Breast epithelium (tissue), 4 donors: ENCODE measurements at regions not wholly inside any gene's neighbourhood (a gene's known extent, or its start where the extent isn't known, plus 50 kb on each side); places are given as distances from the start of the nearest gene placed in this dataset.
A peak's percentile ranks its signal among the peaks of the same experiment; 100 is the strongest.

ENCODE experiments used
- DNase-seq, 2 donors: peaks; one replicate each; pipeline ENCODE4 v3.0.0-alpha.2; 2019; ENCODE audit warnings: low spot score in 2 of 2
- H3K27ac ChIP-seq, 2 donors: fragments of 200-600 bp; sonication (generic) in 1 of 2; one replicate each; pipeline ENCODE4 v1.5.1; 2016 to 2019; ENCODE audit warnings: mild to moderate bottlenecking in 1 of 2
- H3K27me3 ChIP-seq, 2 donors: fragments of 200-600 bp; sonication (generic) in 1 of 2; one replicate each; pipeline versions ENCODE4 v1.5.1 to v1.6.0; 2017 to 2019; ENCODE audit warnings: control low read depth in 1 of 2, mild to moderate bottlenecking in 1 of 2
- H3K36me3 ChIP-seq: fragments of 200-600 bp; one replicate; pipeline ENCODE4 v1.5.1; 2019
- H3K4me1 ChIP-seq, 2 donors: fragments of 200-600 bp; sonication (generic); one replicate each; pipeline ENCODE4 v1.5.1; 2016 to 2019; ENCODE audit warnings: control low read depth in 1 of 2
- H3K4me3 ChIP-seq, 3 donors: fragments of 200-600 bp; sonication (generic); 1 replicate in 2 of 3; 2 replicates in 1 of 3; pipeline ENCODE4 v1.5.1; 2016 to 2019; ENCODE audit warnings: mild to moderate bottlenecking in 3 of 3, moderate library complexity in 2 of 3
- H3K9me3 ChIP-seq, 2 donors: fragments of 200-600 bp; sonication (generic) in 1 of 2; one replicate each; pipeline ENCODE4 v1.5.1; 2016 to 2019; ENCODE audit warnings: control low read depth in 1 of 2
- CTCF ChIP-seq, 3 donors: fragments of 450-650 bp; IDR thresholded peaks; one replicate each; pipeline ENCODE4 v1.5.1; 2016 to 2017; ENCODE audit warnings: antibody characterized with exemption in 3 of 3, mild to moderate bottlenecking in 3 of 3, moderate library complexity in 3 of 3
- POLR2A ChIP-seq: fragments of 450-650 bp; IDR thresholded peaks from one replicate; pipeline ENCODE4 v1.6.1; 2016; ENCODE audit warnings: antibody characterized with exemption, mild to moderate bottlenecking, moderate library complexity
- POLR2AphosphoS5 ChIP-seq, 3 donors: sonication (generic); formaldehyde crosslinking; IDR thresholded peaks; one replicate each; pipeline ENCODE4 v1.6.1; 2017; ENCODE audit warnings: antibody characterized with exemption in 3 of 3
- intact Hi-C: fragments of 100-400 bp; cut with DNase I; formaldehyde crosslinking; loops from one replicate; pipeline ENCODE4 v1.15.1; 2023; ENCODE audit warnings: low total_unique reads

DNA sequence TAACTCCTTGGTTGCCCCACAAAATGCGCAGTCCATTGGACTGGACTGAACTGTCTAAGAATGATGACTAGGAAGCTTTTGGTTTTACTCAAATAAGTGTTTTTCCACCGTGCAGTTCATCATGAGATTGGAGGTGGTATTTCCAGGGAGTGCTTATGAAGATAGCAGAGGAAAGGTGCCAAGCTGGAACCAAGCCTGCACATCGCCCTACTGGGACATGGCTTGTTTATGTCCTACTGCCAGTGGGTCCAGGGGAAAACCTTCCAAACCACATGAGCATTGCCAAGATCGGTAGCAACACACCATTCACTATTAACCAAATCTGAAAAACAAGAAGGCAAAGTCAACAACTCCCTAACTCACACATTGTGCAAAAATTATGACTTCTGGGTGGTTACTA, 54.7 kb upstream of the DSCAM start:
- H3K27ac ChIP-seq = peak overlapping the region; percentile 69 to 73
- no peaks in the 10 kb centered on the region for H3K36me3 ChIP-seq
- peaks cover 7 to 9% of the 10 kb centered on the region in 2 donors for H3K9me3 ChIP-seq
- peak in 1 of 2 donors; percentile 67 for DNase-seq
- no peak overlapping the region for H3K4me3 ChIP-seq
- no peak for TF ChIP-seq CTCF (IDR thresholded peaks at IDR 0.05)
- TF ChIP-seq POLR2AphosphoS5 (IDR thresholded peaks at IDR 0.05) = no peak
- TF ChIP-seq POLR2A = no peak
- H3K27me3 ChIP-seq = no peaks in the 10 kb centered on the region
- intact Hi-C loops = no loop called here
- H3K4me1 ChIP-seq = no peaks in the 10 kb centered on the region

- Histone ChIP-seq H3K36me3 (no peaks in the 10 kb centered on the region), H3K9me3 (peaks cover under 1 to 5% of the 10 kb centered on the region in 2 donors), H3K27me3 (no peaks in the 10 kb centered on the region), H3K4me3 (no peak overlapping the region), H3K4me1 (no peaks in the 10 kb centered on the region), H3K27ac (peak overlapping the region; percentile 69 to 73)
- TF ChIP-seq CTCF (IDR thresholded peaks at IDR 0.05) (no peak), POLR2A (no peak), POLR2AphosphoS5 (IDR thresholded peaks at IDR 0.05) (no peak)
- peak in 1 of 2 donors; percentile 48 for DNase-seq
- intact Hi-C loops = no loop called here
Observed at GRCh38 chr21:40902299-40902698, 55.3 kb upstream of the DSCAM start.

GRCh38 chr21:40902993-40903392, 56.0 kb upstream of the DSCAM start:
- H3K4me3 ChIP-seq = no peak overlapping the region
- peak overlapping the region; percentile 69 to 73 for H3K27ac ChIP-seq
- no peaks in the 10 kb centered on the region for H3K9me3 ChIP-seq
- intact Hi-C loops = no loop called here
- no peaks in the 10 kb centered on the region for H3K4me1 ChIP-seq
- H3K27me3 ChIP-seq = no peaks in the 10 kb centered on the region
- no peaks in the 10 kb centered on the region for H3K36me3 ChIP-seq
- DNase-seq = no peak
- TF ChIP-seq POLR2AphosphoS5 (IDR thresholded peaks at IDR 0.05) = no peak

- H3K36me3 ChIP-seq = no peaks in the 10 kb centered on the region
- no peak overlapping the region for H3K4me3 ChIP-seq
- intact Hi-C loops = no loop called here
Observed at GRCh38 chr21:40905251-40905650, 58.3 kb upstream of the DSCAM start.

DNA sequence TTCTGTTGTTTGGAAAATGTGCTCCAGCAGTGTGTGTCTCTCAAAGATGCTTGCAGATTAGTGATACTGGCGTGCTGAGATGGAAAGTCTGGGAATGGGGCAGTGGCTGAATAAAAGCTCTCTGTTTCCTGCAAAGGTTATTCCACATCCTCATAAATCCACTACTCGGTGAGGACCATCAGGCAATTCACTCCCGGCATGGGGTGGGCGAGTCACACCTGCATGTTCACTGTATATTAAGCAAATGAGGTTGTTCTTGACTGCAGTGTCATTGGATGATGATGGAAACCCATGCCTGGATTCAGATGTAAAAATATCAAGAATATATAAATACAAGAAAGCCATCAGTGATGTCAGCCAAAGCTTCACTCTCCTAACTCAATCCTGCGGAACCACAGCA, 65.4 kb upstream of the DSCAM start:
- Histone ChIP-seq H3K36me3 (no peaks in the 10 kb centered on the region), H3K9me3 (no peaks in the 10 kb centered on the region), H3K27ac (no peak overlapping the region), H3K27me3 (peaks cover 0 to 6% of the 10 kb centered on the region in 2 donors), H3K4me3 (no peak overlapping the region), H3K4me1 (no peaks in the 10 kb centered on the region)
- no peak for TF ChIP-seq POLR2AphosphoS5 (IDR thresholded peaks at IDR 0.05)
- TF ChIP-seq POLR2A = no peak
- TF ChIP-seq CTCF (IDR thresholded peaks at IDR 0.05) = no peak
- intact Hi-C loops = no loop called here
- no peak for DNase-seq

More at GRCh38 chr21:40905251-40905650, 58.3 kb upstream of the DSCAM start:
- no peak overlapping the region for H3K27ac ChIP-seq
- no peak for DNase-seq
- H3K27me3 ChIP-seq = peaks cover 0 to 3% of the 10 kb centered on the region in 2 donors
- TF ChIP-seq POLR2A (no peak), CTCF (IDR thresholded peaks at IDR 0.05) (no peak), POLR2AphosphoS5 (IDR thresholded peaks at IDR 0.05) (no peak)
- no peaks in the 10 kb centered on the region for H3K4me1 ChIP-seq
- H3K9me3 ChIP-seq = no peaks in the 10 kb centered on the region

GRCh38 chr21:40915114-40915513, 68.2 kb upstream of the DSCAM start:
- H3K4me3 ChIP-seq = no peak overlapping the region
- TF ChIP-seq CTCF (IDR thresholded peaks at IDR 0.05) = no peak
- no peak for TF ChIP-seq POLR2A
- no peak for TF ChIP-seq POLR2AphosphoS5 (IDR thresholded peaks at IDR 0.05)
- no peaks in the 10 kb centered on the region for H3K4me1 ChIP-seq
- no peaks in the 10 kb centered on the region for H3K9me3 ChIP-seq
- H3K27ac ChIP-seq = no peak overlapping the region
- no peak for DNase-seq
- no peaks in the 10 kb centered on the region for H3K36me3 ChIP-seq
- intact Hi-C loops = no loop called here
- H3K27me3 ChIP-seq = peaks cover 0 to 4% of the 10 kb centered on the region in 2 donors
